GM19025 (cell line): ENCODE measurements at regions not wholly inside any gene's neighbourhood (a gene's known extent, or its start where the extent isn't known, plus 50 kb on each side); places are given as distances from the start of the nearest gene placed in this dataset.
"Not testable (repeated sequence)": the region's sequence is repeated elsewhere in the genome, so short reads cannot be mapped to it uniquely, and the experiment has no call there.

ENCODE experiments used
- ATAC-seq: cut with Tn5 transposase; IDR thresholded peaks from one replicate; pipeline ENCODE4 v1.9.1; 2021; ENCODE audit warnings: mild to moderate bottlenecking, low read depth, moderate library complexity; ENCODE audit not compliant: unreplicated experiment

DNA sequence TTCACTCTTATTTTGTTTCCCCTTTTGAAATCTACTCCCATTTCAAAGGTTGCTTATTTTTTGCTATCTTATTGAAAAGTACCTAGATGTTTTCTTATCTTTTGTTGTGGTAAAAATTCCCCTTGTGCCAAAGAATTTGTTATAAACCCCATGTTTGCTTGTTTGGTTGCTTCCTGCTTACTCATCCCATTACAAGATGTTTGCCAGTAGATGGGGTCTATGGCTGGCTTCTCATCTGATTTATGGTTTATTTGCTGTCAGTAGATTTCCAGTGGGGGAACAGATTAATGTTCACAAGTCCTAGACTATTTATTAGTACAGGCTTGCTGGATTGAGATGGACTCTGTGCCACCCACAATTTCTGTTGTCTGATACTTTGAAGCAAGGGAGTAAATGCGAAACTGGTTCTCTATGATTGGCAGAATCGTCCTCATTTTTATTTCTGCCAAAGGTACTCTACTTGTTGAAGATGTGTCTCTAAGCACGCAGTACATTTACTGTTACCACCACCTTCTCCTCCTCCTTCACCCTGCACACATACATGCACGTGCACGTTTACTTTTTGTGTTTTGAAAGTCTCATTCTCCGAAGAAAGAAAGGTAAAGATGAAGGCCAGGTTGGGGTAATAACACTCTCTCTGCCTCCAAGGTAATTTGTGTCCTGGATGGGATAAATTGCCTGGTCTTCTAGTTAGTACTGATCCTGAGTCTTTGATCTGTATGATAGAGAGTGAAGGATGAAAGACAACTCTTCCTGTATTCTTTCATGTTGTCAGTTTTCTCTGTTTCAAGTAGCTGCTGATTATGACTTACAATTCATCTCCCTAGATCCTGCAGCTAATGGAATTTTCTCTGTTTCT is 117.2 kb upstream of the ATP2B1 start:
- ATAC-seq, result no peak

- ATAC-seq, result no peak
Observed at GRCh38 chr12:89824822-89825221, 116.2 kb upstream of the ATP2B1 start.

DNA sequence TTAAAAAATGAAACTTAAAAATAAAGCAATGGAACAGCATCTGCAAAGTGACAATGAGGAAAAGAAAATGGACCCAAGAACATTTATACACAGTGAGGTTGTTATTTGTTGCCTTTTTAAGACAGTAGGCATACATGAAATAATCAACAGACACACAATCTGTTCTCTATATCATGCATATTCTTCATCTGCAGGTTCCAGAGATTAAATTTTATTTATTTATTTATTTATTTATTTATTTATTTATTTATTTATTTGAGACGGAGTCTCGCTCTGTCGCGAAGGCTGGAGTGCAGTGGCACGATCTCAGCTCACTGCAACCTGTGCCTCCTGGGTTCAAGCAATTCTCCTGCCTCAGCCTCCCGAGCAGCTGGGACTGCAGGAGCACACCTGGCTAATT is 114.4 kb upstream of the ATP2B1 start:
- not testable (repeated sequence) for ATAC-seq

DNA sequence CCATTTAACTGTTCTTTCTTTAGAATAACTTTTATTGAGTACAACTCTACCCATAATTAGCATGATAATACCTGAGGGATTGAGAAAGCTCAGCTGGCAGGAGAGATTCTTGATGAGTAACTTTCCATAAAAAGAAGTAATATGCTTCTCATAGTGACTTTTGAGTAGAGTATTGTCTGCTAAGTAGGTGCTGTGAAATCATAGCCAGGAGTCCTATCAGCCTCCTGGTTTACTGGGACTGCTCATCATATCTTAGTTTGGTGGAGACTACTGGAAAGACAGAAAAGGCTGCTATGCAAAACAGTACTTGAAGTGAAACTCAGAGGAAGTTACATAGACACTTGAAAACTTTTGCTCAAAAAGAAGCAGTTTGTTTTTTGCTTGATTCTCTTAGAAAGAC is 113.3 kb upstream of the ATP2B1 start:
- peak; percentile 58 for ATAC-seq

DNA sequence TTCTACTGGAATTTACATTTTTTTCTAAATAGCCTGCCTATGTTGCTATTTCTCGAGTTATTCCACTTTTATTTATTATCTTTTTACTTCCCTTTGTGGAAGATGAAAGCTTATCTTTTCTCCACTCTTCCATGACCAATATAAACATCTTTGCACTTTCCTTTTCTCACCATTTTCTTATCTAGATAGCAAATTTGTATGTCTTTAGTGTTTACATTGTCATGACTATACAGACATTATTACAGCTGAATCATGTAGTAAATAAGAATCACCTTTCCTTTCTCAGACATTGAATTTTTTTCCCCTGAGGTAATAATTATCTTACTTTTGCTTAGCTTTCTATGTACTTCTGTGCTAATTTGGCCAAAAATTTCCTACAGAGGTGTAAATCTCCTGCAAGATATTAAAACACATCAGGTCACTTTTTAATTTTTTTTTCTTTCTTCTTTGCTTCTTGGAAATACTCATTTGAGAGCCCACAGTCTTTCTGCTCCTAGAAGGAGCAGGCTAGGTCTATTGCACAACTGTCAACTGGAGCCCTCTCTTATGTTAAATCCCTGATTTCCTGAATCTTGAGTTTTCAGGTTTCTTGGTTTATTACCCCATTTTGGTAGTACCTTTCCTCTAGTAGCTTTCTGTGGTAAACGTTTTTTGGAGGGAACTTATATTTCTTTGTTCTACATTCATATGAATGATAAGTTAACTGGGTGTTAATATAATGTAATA is 109.0 kb upstream of the ATP2B1 start:
- no peak for ATAC-seq

DNA sequence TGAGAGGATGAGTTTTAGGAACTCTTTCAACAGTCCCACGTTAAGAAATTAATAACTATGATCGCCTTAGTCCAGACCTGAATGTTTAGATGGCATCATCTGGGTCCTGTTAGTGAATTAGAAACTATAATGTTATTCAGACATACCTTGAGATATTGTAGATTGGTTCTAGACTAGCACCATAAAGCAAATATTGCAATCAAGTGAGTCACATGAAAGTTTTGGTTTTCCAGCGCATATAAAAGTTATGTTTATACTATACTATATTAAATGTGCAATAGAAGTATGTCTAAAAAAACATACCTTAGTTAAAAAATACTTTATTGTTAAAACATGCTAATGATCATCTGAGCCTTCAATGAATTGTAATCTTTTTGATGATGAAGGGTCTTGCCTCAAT is 106.6 kb upstream of the ATP2B1 start:
- ATAC-seq, result no peak

DNA sequence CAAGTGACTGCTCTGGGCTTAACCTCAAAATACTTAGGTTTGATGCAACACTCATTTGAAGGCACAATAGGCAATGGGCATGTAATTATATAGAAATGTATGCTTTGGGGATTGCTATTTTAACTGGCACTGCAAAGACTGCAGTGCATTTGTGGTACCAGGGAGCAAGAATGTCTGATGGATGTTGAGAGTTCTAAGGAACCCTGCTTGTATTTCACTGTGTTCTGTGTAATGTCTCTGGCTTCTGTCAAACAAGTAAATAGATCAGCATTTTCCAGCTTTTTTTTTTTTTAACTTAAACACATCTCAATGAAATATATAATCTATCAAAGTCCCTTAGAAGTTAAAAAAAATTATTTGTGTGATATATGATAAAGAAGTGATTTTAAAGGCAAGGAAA is 94.8 kb upstream of the ATP2B1 start:
- no peak for ATAC-seq

DNA sequence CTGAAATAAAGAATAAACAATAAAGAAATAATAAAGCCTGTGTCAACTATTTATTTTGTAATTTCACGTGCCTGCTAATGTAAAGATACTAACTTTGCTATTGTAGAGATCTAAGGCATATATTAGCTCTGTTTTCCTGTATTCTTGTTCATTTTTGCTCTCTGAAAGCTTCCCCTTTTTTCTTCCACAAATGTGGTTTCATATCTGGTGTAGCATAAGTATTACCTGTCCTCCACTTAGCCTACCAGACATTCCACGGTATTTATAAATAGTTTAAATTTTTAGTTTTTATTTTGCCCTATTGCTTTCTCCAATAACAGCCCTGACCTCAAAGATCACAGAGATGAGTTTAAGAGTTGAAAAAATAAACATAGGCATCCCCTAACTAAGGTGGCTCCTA is 92.6 kb upstream of the ATP2B1 start:
- no peak for ATAC-seq

DNA sequence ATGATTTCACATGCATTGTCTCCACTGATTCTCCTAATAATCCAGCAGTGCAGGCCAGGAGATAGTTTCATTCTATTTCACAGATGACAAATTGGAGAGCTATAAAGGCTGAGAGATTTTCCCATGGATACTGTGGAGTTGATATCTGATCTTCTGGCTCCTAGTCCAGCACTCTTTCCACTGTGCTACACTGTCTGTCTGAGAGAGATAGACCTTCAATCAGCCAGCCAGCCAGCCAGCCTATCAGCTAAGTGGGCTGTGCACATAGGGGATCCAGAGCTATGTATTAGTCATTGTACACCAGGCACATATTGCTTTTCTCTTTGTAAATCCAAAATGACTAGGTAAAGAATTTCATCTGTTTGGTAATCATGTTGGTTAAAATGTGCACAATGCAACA is 91.8 kb upstream of the ATP2B1 start:
- no peak for ATAC-seq

DNA sequence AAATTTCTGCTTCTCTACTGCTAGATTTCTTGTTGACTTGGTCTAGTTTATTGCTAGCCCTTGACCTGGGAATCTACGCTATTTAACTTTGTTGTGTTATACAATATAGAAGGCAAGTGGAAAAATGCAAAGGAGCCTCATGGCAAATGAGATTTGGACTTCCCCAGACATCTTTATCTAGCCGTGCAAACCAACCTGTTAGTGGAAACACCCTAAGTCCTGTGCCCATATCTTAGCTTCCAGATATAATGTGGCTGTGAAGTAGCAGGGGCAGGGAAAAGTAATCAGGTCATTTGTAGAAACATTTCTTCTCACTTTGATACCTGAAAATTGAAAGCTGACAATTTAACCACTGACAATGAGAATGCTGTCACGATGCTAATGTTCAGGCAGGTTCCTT is 90.7 kb upstream of the ATP2B1 start:
- no peak for ATAC-seq

GRCh38 chr12:89797436-89797835 is 88.8 kb upstream of the ATP2B1 start:
- no peak for ATAC-seq

- no peak for ATAC-seq
Observed at GRCh38 chr12:89796798-89797382, 88.3 kb upstream of the ATP2B1 start.

DNA sequence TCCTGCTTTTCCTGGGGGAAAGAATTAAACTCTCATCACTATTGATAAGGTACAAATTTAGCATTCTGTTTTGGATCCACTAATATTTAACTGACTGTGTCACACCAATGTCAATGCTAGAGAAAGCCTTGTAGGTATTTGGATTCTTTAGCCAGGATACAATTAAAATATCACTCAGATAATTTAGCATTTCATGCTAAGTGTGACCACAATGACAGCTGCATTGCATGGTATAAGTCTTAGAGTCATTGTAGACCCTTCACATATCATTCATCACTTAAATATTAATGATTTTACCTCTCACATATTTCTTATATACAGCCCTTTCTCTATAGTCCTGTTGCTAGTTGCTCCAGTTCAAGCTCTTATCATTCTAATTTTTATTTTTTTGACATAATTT is 85.3 kb upstream of the ATP2B1 start:
- ATAC-seq, result no peak

DNA sequence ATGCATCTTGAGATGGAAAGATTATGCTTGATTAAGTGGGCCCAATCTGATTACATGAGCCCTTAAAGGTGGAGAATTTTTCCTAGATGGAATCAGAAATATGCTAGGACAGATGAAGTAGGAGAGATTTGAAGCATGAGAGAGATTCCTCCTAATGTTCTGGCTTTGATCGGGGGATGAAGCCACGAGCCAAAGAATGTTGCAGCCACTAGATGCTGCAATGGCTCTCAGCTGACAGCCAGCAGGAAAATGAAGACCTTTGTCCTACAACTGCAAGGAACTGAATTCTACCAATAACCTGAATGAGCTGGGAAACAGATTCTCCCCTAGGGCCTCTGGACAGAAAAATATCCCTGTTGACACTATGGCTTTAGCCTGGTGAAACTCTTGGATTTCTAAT is 82.6 kb upstream of the ATP2B1 start:
- ATAC-seq, result no peak

- peak; percentile 68 for ATAC-seq
Observed at GRCh38 chr12:89789862-89790261, 81.2 kb upstream of the ATP2B1 start.

DNA sequence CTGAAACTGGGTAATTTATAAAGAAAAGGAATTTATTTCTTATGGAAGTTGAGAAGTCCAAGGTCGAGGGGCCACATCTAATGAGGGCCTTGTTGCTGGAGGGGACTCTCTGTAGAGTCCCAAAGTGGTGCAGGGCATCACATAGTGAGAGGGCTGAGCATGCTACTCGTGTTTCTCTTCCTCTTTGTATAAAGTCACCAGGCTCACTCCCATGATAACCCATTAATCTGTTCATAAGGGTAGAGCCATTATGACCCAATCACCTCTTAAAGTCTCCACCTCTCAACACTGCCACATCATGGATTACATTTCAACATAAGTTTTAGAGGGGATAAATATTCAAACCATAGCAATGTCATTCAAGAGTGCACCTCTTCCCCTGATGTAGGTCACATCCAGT is 79.1 kb upstream of the ATP2B1 start:
- no peak for ATAC-seq

DNA sequence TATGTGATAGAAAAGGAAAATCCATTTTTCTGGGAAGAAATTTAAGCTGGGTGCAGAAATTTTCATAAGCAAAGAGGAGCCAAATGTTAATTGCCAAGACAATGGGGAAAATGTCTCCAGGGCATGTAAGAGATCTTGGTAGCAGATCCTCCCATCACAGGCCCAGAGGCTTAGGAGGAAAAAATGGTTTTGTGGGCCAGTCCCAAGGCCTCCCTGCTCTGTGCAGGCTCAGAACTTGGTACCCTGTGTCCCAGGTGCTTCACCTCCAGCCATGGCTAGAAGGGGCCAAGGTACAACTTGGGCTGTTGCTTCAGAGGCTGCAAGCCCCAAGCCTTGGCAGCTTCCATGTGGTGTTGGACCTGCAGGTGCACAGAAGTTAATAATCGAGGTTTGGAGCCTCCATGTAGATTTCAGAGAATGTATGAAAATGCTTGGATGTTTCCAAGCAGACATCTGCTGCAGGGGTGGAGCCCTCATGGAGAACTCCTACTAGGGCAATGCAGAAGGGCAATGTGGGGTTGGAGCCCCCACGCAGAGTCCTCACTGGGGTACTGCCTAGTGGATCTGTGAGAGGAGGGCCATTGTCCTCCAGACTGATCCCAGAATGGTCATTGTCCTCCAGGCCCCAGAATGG is 77.7 kb upstream of the ATP2B1 start:
- no peak for ATAC-seq

DNA sequence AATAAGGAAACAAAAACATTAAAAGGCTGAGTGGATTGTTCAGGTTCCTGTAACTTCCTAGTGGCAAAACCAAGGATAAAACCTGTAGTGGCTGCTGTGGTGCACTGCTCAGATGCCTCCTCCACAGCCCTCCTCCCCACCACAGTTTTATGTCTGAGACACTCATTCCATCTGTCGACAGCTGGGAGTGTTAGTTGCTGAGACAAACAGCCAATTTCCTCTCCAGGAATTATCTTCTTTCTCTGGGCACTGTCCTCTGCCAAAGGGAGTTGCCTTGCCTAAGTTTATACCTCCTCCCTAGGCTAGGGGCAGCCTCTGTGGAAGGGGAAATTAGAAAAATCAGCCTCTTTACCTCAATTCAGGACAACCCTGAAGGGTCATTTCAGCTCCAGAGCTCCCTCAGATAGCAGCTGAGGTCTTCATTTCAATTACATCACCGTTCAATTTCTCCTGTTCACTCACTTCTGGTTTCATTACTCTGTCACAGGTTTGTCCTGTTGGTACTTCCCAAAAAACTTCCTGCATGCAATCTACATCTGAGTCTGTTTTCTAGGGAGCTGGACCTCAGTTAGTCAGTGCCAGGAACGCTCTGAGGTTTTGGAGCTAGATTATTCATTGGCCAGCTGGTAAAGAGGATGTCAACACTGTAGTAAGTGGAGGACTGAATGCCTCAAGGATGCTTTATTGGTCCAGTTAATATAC is 74.9 kb upstream of the ATP2B1 start:
- ATAC-seq, result no peak

- ATAC-seq, result no peak
Observed at GRCh38 chr12:89782807-89783206, 74.2 kb upstream of the ATP2B1 start.

GRCh38 chr12:89781946-89782550 is 73.4 kb upstream of the ATP2B1 start:
- ATAC-seq, result no peak
